ENCODE measurements at regions not wholly inside any gene's neighbourhood (a gene's known extent, or its start where the extent isn't known, plus 50 kb on each side); places are given as distances from the start of the nearest gene placed in this dataset.

- H2BK120ac ChIP-seq (ENCODE audit: low read depth, low read length), result no peak overlapping the region
- H3K9me1 ChIP-seq (ENCODE audit: insufficient read depth, low read length), result no peaks in the 10 kb centered on the region
- ATAC-seq (ENCODE audit: low read depth) (no peak), DNase-seq (no peak)
- H3K4ac ChIP-seq (ENCODE audit: low read depth, low read length), result no peak overlapping the region
- no peak overlapping the region for H2AK9ac ChIP-seq (replicated peaks; ENCODE audit: low read depth, low read length, poor library complexity)
- no peak overlapping the region for H3K23ac ChIP-seq (ENCODE audit: low read depth, low read length)
- no peak overlapping the region for H2BK15ac ChIP-seq (ENCODE audit: low read depth, low read length)
- no peak overlapping the region for H4K8ac ChIP-seq (ENCODE audit: low read depth in 2 of 2, low read length in 2 of 2)
- H2BK5ac ChIP-seq (ENCODE audit: low read depth, low read length, poor library complexity, severe bottlenecking), result no peak overlapping the region
- H2AFZ ChIP-seq (replicated peaks; ENCODE audit: low read length, poor library complexity), result no peak overlapping the region
- no peak overlapping the region for H2AK5ac ChIP-seq (ENCODE audit: low read depth, low read length)
- no peak overlapping the region for H4K5ac ChIP-seq (ENCODE audit: low read depth, low read length)
- no peaks in the 10 kb centered on the region for H3K27me3 ChIP-seq (ENCODE audit: control insufficient read depth, insufficient read depth, low read length)
- no peak overlapping the region for H3K4me3 ChIP-seq (ENCODE audit: insufficient read depth, low read depth, low read length)
- H3K27ac ChIP-seq (ENCODE audit: insufficient read depth, low read length), result no peak overlapping the region
- H3K79me1 ChIP-seq (ENCODE audit: low read depth in 1 of 2, low read length in 2 of 2), result no peaks in the 10 kb centered on the region
- no peak overlapping the region for H3K18ac ChIP-seq (ENCODE audit: low read depth, low read length)
- no peaks in the 10 kb centered on the region for H3K4me1 ChIP-seq (ENCODE audit: control insufficient read depth, insufficient read depth, low read length)
- WGBS, 2 experiments (ENCODE audit: extremely low coverage in 2 of 2, insufficient read length in 1 of 2), result no CpG with 5 or more reads among the region's 3 CpGs
- TF ChIP-seq MAFK (IDR thresholded peaks at IDR 0.05; ENCODE audit: low read depth, low read length) (no peak), SMC3 (IDR thresholded peaks at IDR 0.05; ENCODE audit: low read depth, low read length) (no peak), USF2 (IDR thresholded peaks at IDR 0.05; ENCODE audit: low read depth, low read length) (no peak), RAD21 (IDR thresholded peaks at IDR 0.05; ENCODE audit: low read length) (no peak), CHD1 (IDR thresholded peaks at IDR 0.05; ENCODE audit: low read depth, low read length) (no peak)
- no peak overlapping the region for H2BK20ac ChIP-seq (ENCODE audit: low read depth, low read length)
- no peaks in the 10 kb centered on the region for H4K20me1 ChIP-seq (ENCODE audit: insufficient read depth, low read length)
- ChIA-PET POLR2A (ENCODE audit: unreplicated experiment) (no interaction called here), CTCF (no interaction called here)
- in situ Hi-C loops (cut with MboI; ENCODE audit: low sequenced_read_pairs), result no loop called here
- dilution Hi-C loops (cut with HindIII; ENCODE audit: low sequenced_read_pairs, unreplicated experiment), result no loop called here
- BruUV-seq (replicated peaks), result no TSS peak
- H4K91ac ChIP-seq (ENCODE audit: insufficient read depth, low read depth, low read length), result no peak overlapping the region
- peaks cover 13% of the 10 kb centered on the region for H3K9me3 ChIP-seq (ENCODE audit: control insufficient read depth, insufficient read depth, low read length)
- H3K36me3 ChIP-seq (ENCODE audit: control insufficient read depth, insufficient read depth, low read length), result no peaks in the 10 kb centered on the region
- H3K14ac ChIP-seq (replicated peaks; ENCODE audit: low read depth, low read length), result no peak overlapping the region
- no peak overlapping the region for H3K4me2 ChIP-seq (ENCODE audit: low read depth, low read length)
- no peak overlapping the region for H3K56ac ChIP-seq (ENCODE audit: extremely low read depth, insufficient read depth, low read length)
- intact Hi-C loops (cut with micrococcal nuclease), result no loop called here
- no peak overlapping the region for H3K9ac ChIP-seq (ENCODE audit: low read depth, low read length)
Observed at GRCh38 chr17:52376137-52376536, 217.6 kb upstream of the CA10 start.

Measured in IMR-90 (cell line).